Adrenal gland (tissue), 9 donors: ENCODE measurements at regions not wholly inside any gene's neighbourhood (a gene's known extent, or its start where the extent isn't known, plus 50 kb on each side); places are given as distances from the start of the nearest gene placed in this dataset.

Experiments used
- DNase-seq, 7 donors: peaks; one replicate each; pipeline ENCODE4 v3.0.0-alpha.2; 2019 to 2020
- H3K27ac ChIP-seq, 5 donors: fragments of 200-600 bp; sonication (generic) in 4 of 5; 1 replicate in 3 of 5; 2 replicates in 2 of 5; pipeline versions ENCODE4 v1.5.1 to v1.8.0; 2016 to 2020; ENCODE audit warnings: mild to moderate bottlenecking in 1 of 5
- H3K27me3 ChIP-seq: fragments of 200-600 bp; 2 replicates; pipeline ENCODE4 v1.8.0; 2021
- H3K36me3 ChIP-seq, 2 donors: fragments of 200-600 bp; replicated peaks in 1 of 2; 1 replicate in 1 of 2; 2 replicates in 1 of 2; pipeline versions ENCODE4 v1.5.1 to v1.8.0; 2018 to 2022
- H3K4me1 ChIP-seq, 2 donors: fragments of 200-600 bp; replicated peaks in 1 of 2; 1 replicate in 1 of 2; 2 replicates in 1 of 2; pipeline versions ENCODE4 v1.5.1 to v1.8.0; 2018 to 2021
- H3K4me3 ChIP-seq, 4 donors: fragments of 200-600 bp; sonication (generic) in 3 of 4; one replicate each; pipeline ENCODE4 v1.5.1; 2016 to 2018
- H3K9me3 ChIP-seq, 3 donors: fragments of 200-600 bp; sonication (generic) in 1 of 3; replicated peaks in 1 of 3; 1 replicate in 2 of 3; 2 replicates in 1 of 3; pipeline versions ENCODE4 v1.5.1 to v1.8.0; 2016 to 2021
- POLR2A ChIP-seq, 2 donors: fragments of 450-650 bp; IDR thresholded peaks; one replicate each; pipeline ENCODE4 v1.6.1; 2017; ENCODE audit warnings: antibody characterized with exemption in 2 of 2, mild to moderate bottlenecking in 2 of 2, moderate library complexity in 1 of 2
- WGBS, 4 donors: extraction: QIAGEN DNeasy Blood & Tissue Kit in 2 of 4; methylation state at CpG; one replicate each; pipeline versions ENCODE4 v1.1.5 to v1.1.7; 2013 to 2017; 5-methylcytosine and 5-hydroxymethylcytosine counted together
- intact Hi-C, 2 donors: fragments of 100-400 bp; cut with DNase I; formaldehyde crosslinking; loops; one replicate each; pipeline versions ENCODE4 v1.14.1 to v1.15.0; 2022 to 2023
- TF ChIP-seq, protein P1 (sequence below), 6 experiments: fragments of 450-650 bp in 4 of 6; fragments of 200-600 bp in 2 of 6; sonication (generic) in 1 of 6; IDR thresholded peaks; 1 replicate in 5 of 6; 2 replicates in 1 of 6; pipeline versions ENCODE4 v1.5.1 to v1.8.0; 2016 to 2021; ENCODE audit warnings: antibody characterized with exemption in 6 of 6, mild to moderate bottlenecking in 2 of 6, moderate library complexity in 1 of 6
- donor health status: healthy with polysubstance abuse.
- donor health status: Bipolar disorder and iron deficiency.
- donor health status: DM: yes; HTN: yes; CAD: no.
- donor health status: DM: no; HTN: no; CAD: no.
- donor health status: DM: no; HTN: no; CAD: no.

DNA sequence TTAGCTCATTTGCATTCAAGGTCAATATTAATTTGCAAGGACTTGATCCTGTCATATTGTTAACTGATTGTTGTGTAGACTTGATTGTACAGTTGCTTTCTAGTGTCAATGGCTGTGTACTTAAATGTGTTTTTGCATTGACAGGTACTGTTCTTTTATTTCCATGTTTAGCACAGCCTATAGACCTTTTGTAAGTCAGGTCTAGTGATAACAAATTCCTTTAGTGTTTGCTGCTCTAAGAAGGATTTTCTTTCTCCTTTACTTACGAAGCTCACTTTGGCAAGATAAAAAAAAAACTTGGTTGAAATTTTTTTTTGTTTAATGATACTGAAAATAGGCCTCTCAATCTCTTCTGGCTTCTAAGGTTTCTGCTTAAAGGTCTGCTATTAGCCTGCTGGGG, 942.3 kb downstream of the QKI start:
- H3K27ac ChIP-seq, result no peak overlapping the region
- H3K4me1 ChIP-seq, result no peaks in the 10 kb centered on the region
- DNase-seq, result no peak
- TF ChIP-seq, protein P1, sequence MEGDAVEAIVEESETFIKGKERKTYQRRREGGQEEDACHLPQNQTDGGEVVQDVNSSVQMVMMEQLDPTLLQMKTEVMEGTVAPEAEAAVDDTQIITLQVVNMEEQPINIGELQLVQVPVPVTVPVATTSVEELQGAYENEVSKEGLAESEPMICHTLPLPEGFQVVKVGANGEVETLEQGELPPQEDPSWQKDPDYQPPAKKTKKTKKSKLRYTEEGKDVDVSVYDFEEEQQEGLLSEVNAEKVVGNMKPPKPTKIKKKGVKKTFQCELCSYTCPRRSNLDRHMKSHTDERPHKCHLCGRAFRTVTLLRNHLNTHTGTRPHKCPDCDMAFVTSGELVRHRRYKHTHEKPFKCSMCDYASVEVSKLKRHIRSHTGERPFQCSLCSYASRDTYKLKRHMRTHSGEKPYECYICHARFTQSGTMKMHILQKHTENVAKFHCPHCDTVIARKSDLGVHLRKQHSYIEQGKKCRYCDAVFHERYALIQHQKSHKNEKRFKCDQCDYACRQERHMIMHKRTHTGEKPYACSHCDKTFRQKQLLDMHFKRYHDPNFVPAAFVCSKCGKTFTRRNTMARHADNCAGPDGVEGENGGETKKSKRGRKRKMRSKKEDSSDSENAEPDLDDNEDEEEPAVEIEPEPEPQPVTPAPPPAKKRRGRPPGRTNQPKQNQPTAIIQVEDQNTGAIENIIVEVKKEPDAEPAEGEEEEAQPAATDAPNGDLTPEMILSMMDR (IDR thresholded peaks at IDR 0.05), result no peak
- no peak for TF ChIP-seq POLR2A (IDR thresholded peaks at IDR 0.05)
- H3K9me3 ChIP-seq, result no peaks in the 10 kb centered on the region
- 61 to 86% (median 77%) methylated on average over 1 of the region's 1 CpG for WGBS, 4 donors
- intact Hi-C loops, result no loop called here
- no peak overlapping the region for H3K4me3 ChIP-seq
- H3K36me3 ChIP-seq, result no peaks in the 10 kb centered on the region
- no peaks in the 10 kb centered on the region for H3K27me3 ChIP-seq

DNA sequence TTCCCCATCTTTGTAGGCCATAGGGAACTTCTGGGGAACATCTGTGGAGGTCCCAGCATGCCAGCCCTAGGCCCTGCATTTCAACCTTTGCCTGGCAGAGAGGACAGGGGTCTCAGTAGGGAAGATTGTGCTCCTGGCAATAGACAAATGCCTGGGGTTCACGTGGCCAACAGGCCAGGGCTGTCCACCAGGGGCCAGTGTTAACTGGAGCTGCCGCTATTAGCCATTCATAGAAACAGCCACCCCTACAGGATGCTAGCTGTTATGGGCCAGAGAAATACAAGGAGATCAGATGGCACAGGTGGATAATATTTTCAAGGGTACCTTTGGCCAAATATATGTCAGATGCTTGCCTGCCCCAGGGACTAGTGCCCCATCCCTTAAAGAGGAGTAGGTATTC, 932.9 kb downstream of the QKI start:
- no peak overlapping the region for H3K27ac ChIP-seq
- no peak for DNase-seq
- H3K9me3 ChIP-seq, result no peaks in the 10 kb centered on the region
- TF ChIP-seq POLR2A (IDR thresholded peaks at IDR 0.05), result no peak
- TF ChIP-seq, protein P1 (IDR thresholded peaks at IDR 0.05), result no peak
- no peak overlapping the region for H3K4me3 ChIP-seq
- no peaks in the 10 kb centered on the region for H3K36me3 ChIP-seq
- intact Hi-C loops, result no loop called here
- 75 to 96% (median 95%) methylated on average over 2 of the region's 2 CpGs for WGBS, 4 donors
- no peaks in the 10 kb centered on the region for H3K27me3 ChIP-seq
- H3K4me1 ChIP-seq, result peaks cover 0 to 18% of the 10 kb centered on the region in 2 donors

DNA sequence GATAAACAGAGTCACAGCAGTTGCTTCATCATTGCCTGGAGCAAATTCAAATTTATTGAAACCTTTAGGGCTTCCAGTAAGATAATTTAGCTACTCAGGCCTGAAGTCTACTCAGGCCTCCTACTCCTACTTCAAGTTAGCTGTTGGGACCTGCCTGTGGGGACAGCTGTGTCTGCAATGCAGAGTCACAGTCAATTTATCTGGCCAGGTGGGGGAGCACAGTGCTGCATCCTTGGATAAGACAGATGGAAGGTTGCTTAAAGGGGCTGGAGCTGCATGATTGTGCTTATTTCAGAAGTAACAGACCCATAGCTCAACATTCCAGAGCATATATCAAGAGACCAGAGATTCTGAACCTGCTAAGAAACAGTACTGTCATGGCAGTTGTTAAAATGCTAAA, 932.1 kb downstream of the QKI start:
- Histone ChIP-seq H3K4me3 (peak overlapping the region in 1 of 4 donors; percentile 2), H3K36me3 (no peaks in the 10 kb centered on the region), H3K4me1 (peaks cover 0 to 18% of the 10 kb centered on the region in 2 donors), H3K27me3 (no peaks in the 10 kb centered on the region), H3K27ac (peak overlapping the region in 2 of 5 donors; percentile 23 to 55), H3K9me3 (no peaks in the 10 kb centered on the region)
- DNase-seq, result no peak
- TF ChIP-seq POLR2A (IDR thresholded peaks at IDR 0.05), result no peak
- TF ChIP-seq, protein P1 (IDR thresholded peaks at IDR 0.05), result no peak
- intact Hi-C loops, result no loop called here

DNA sequence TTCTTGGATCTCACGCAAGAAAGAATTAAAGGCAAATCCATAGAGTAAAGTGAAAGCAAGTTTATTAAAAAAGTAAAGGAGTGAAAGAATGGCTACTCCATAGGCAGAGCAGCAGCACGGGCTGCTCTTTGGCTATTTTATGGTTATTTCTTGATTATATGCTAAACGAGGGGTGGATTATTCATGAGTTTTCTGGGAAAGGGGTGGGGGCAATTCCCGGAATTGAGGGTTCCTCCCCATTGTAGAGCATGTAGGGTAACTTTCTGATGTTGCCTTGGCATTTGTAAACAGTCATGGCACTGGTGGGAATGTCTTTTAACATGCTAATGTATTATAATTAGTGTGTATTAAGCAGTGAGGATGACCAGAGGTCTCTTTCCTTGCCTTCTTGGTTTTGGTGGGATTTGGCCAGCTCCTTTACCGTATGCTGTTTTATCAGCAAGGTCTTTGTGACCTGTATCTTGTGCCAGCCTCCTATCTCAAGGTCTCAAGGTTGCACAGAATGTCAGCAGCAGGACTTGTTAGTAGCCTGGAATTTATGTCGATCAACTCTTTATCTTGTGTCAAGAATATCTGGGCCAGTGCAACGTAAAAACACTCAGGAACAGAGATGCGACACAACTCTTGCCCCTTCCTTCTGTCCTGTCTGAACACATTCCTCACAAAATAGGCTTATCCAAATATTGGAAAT, 931.4 kb downstream of the QKI start:
- H3K4me1 ChIP-seq, result peaks cover 0 to 18% of the 10 kb centered on the region in 2 donors
- no peaks in the 10 kb centered on the region for H3K27me3 ChIP-seq
- no peaks in the 10 kb centered on the region for H3K36me3 ChIP-seq
- peak overlapping the region in 1 of 4 donors; percentile 2 for H3K4me3 ChIP-seq
- intact Hi-C loops, result no loop called here
- 48 to 58% (median 54%) methylated on average over 8 of the region's 8 CpGs for WGBS, 4 donors
- H3K27ac ChIP-seq, result peak overlapping the region in 4 of 5 donors; percentile 23 to 55 (median 48)
- TF ChIP-seq POLR2A (IDR thresholded peaks at IDR 0.05), result no peak
- TF ChIP-seq, protein P1 (IDR thresholded peaks at IDR 0.05), result no peak
- no peaks in the 10 kb centered on the region for H3K9me3 ChIP-seq
- DNase-seq, result peak in 3 of 7 donors; percentile 44 to 67 (median 58)
